NCI-H1092 treated with DMSO at 0.1 percent for 48 hours (cell line): ENCODE measurements at regions not wholly inside any gene's neighbourhood (a gene's known extent, or its start where the extent isn't known, plus 50 kb on each side); places are given as distances from the start of the nearest gene placed in this dataset.
"Not testable (repeated sequence)": the region's sequence is repeated elsewhere in the genome, so short reads cannot be mapped to it uniquely, and the experiment has no call there.

Experiments
- DNase-seq: peaks from one replicate; lab custom pipeline; 2025; lab: John Stamatoyannopoulos, UW

DNA sequence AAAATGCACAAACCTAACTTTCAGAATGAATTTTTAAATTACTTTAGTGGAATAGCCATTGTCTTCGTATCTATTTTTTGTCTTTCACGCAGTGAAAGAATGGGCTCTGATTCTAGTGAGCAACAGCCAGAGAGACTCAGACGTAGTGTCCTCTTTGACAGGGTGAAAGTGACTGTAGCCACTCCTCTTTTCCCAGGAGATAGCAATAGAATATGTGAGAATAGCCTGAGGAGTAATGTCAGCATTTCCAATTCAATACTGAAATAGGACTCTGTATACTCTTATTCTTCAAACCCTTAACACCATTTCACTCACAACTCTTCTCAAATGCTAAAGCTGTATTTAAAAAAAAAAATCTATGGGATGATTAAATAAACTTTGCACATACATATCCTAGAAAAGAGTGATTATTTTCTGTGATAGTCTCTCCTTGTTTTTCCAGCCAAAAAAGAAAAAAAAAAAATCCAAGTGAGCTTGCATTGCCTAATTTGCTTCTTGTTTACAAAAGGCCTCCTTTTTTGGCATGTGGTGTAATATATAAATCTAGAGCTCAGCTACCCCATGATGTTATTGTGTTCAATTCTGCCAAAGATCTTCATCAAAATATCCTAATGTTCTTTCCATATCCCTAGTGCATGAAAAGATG is 626.1 kb upstream of the SLITRK6 start:
- peak; percentile 13 for DNase-seq

DNA sequence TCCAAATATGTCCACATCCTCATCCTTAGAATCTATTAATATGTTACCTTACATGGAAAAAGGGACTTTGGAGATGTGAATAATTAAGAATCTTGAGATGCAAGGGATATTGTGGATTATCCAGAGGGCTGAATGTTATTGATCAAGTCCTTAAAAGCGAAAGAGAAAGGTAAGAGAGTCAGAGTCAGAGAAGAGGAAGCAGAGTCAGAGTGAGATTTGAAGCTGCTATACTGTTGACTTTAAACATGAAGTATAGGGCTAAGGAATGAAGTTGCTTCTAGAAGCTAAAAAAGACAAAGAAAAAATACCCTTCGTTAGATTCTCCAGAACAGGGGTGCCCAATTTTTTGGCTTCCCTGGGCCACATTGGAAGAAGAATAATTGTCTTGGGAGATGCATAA is 627.2 kb upstream of the SLITRK6 start:
- no peak for DNase-seq

DNA sequence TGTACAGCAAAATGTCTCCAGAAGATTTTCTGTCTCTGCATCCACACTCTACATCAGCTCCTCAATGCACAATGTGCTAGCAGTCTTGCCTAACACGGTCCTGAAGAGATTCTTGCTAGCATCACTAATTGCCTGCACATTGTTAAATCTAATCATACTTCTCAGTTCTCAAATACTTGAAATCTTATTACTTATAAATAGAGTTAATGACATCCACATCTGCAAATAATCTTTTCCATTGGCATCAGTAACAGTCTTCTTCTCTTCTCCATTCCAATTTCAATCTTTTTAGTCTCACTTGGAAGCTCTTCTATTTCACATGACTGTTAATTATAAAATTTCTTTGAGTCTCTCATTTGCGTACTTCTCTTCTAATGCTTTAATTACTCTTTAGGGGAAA is 630.5 kb upstream of the SLITRK6 start:
- no peak for DNase-seq

DNA sequence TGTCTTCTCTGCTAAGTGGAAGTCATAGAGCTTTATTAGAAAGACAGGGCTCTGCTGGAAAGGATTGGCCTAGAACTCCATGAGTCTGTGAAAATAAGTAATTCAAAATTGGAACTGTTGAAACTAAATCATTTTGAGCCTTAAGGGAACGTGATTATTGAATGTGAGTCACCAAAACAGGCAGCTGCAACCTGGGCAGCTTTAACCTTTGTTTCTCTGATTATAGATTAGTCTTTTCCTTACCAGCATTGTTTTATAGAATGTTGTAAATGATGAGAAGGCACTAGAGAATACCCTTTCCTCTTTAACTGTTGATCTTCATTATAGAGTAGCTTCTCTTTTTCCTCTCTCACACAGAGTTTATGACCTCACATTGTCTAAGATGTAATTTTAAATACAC is 638.8 kb upstream of the SLITRK6 start:
- DNase-seq: no peak

DNA sequence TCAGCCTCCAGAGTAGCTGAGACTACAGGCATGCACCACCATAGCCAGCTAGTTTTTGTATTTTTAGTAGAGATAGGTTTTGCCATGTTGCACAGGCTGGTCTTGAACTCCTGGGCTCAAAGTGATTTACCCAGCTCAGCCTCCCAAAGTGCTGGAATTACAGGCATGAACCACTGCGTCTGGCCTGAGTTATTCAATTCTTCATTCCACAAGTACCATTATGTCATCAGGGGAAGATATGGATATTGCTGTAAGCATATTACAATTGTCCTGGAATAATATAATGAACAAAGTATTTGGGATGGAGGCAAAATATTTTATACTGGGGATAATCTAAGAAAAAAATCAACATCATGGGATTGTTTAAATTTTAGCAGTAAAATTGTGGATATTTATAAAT is 646.0 kb upstream of the SLITRK6 start:
- no peak for DNase-seq

DNA sequence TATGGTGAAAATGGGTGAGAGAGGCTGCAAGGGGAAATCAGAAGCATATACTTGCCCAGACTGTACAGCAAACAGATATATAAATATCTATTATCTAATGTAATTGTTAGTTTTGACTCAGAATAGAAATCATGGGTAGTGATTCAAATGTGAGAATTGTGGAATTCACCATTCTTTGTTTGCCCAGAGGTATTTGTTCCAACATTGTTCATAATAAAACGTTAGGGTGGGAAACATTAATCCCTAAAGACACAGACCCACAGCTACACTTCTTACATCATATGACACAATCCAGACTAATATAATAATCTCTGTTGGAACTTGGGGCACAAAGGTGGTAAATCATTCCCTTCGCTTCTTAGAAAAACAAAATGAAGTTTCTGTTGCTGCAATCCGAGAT is 646.5 kb upstream of the SLITRK6 start:
- DNase-seq: no peak

DNA sequence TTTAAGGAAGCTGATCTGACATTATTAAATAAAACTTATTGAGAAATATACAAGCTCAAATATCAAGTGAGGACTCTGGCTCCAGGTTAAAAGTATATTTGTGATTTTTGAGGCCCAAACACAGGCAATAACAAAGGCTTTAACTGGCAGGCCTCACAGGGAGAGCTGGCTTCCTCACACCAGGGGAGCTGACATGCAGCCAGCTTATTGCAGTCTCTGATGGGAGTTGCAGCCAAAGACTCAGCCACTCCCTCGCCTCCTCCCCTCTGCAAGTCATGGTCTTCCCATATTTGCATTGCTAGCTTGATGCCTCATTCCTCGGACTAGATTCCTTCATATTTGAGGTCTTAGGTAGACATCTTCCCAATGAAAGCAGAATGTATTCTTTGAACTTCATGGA is 647.1 kb upstream of the SLITRK6 start:
- DNase-seq: peak; percentile 69

DNA sequence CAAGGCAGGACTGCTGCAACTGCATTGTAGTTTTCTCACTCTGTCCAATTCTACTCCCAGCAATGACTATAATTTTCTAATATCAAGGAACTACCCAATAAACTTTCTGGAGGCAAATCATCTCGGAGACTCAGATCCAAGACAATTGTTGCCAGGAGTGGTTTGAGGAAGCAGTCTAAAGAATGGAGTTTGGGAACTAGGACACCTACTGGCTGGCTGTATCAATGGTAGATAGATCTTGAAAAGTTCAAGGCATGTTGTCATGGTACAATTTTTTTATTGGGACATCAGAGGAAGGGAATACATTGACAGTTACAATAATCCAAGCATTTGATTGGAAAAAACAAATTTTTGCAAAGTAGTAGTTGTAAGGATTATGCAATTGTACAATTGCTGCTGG is 648.3 kb upstream of the SLITRK6 start:
- DNase-seq: no peak

DNA sequence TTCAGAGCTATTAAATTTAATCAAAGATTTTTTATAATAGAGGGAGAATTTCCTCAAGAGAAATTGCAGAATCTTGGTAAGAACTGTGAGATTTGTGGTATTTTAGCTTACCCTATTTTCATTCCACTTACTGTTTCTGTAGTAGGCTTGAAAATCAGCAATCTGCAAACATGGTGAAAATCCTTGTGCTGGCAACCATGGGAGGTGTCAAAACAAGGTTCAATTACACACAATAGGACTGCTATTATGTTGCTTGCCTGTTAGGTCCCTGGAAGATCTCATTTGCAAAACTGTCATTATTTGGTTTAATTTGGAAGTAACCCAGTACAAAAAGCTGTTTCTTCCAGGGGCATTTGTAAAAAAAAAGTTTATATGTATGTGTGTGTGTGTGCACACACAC is 662.8 kb upstream of the SLITRK6 start:
- DNase-seq: no peak

DNA sequence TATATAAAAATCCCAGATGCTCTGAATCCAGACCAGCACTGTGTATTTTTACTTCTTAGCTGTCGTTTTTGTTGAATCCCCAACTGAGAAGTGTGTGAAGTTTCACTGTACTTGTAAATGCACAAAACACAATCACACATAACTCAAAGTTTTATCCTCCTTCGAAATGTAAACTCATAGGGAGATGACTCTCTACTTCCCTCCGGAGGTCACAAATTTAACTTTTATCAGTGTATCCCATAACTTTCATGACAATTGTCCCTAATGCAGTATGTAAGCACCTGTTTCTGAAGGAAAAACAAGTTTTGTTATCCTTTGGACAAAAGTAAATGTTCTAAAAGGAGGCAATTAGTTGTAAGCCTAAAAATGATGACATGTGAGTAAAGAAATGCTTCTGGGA is 665.0 kb upstream of the SLITRK6 start:
- peak; percentile 30 for DNase-seq

DNA sequence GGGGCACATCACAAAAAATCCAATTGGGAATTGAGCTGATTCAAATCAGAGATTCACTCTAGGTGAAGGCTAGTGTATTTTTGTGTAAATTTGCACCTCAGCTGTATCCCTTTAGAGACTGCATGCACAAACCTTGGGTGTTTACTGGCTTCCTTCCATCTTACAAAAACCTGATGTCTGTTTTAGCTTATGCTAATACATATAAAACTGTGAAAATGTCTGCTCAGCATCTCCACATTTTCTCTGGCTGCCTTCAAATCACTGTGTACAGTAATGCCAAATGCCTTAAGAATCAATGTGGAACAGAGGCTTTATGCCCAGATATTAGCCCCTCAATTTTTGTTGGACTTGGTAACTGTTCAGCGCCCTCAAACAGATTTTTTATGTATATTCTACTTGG is 675.8 kb upstream of the SLITRK6 start:
- no peak for DNase-seq

DNA sequence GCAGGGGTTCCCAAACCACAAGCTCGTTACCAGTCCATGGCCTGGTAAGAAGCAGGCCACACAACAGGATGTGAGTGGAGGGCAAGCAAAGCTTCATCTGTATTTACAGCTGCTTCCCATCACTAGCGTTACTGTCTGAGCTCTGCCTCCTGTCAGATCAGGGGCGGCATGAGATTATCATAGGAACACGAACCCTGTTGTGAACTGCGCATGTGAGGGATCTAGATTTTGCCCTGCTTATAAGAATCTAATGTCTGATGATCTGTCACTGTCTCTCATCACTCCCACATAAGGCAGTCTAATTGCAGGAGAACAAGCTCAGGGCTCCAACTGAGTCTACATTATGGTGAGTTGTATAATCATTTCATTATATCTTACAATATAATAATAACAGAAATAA is 677.4 kb upstream of the SLITRK6 start:
- no peak for DNase-seq

DNA sequence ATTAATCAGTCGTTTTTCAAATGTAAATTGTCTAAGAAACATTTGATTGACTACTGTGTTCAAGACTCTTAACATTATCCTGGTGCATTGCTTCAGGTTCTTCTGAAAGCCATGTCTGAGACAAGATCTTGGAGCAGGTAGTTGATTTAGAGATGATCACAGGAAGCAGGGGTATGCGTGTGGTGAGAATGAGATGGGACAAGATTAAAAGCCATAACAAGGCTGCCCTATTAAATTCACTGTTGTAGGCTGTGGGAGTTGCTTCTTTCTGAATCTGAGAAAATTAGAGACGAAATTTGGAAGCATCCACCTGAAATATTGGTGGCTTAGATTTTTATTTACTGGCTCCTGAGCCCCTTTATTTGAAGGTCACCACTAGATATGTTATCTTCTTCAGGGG is 687.4 kb upstream of the SLITRK6 start:
- no peak for DNase-seq

DNA sequence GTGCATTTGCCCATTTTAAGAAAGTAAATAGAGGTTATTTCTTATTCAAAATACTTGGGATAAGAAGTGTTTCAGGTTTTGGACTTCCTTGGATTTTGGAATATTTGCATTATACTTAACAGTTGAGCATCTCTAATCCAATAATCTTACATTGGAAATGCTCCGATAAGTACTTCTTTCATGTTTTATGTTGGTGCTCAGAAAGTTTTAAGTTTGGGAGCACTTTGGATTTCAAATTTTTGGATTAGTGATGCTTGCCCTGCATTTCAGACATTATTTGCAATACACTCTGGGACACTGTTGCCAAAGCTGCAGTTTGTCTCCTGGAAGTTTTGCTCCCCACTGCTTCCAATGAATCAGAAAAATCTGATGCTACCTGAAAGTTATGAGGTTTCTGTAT is 691.9 kb upstream of the SLITRK6 start:
- no peak for DNase-seq

DNA sequence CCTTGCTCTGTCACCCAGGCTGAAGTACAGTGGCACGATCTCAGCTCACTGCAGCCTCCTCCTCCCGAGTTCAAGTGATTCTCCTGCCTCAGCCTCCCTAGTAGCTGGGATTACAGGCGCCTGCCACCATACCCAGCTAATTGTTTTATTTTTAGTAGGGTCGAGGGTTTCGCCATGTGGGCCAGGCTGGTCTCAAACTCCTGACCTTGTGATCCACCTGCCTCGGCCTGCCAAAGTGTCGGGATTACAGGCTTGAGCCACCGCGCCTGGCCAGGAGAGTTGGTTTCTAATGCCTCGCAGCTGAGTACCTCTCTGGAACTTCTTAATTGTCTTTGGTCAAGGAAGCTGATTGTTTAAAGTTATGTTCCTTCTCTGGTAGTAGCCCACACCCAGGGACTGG is 702.7 kb upstream of the SLITRK6 start:
- DNase-seq: not testable (repeated sequence)

DNA sequence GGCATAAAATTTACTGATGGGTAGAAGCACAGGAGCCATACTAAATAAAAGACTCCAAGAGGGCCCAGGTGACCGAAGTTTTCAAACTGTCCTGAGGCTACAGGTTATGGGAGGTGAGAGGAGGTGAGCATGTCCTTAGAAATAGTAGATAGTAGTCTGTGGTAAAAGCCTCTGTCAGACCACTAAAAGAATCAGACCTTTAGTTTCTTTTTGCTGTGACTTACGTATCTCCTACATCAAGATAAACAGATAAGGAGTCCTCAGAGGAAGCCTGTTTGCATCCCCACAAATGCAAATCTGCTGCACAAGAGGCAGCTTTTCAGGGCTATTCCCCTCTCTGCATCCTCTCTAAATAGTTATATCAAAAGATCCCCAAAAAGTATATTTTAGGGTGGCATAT is 711.6 kb upstream of the SLITRK6 start:
- DNase-seq: no peak

DNA sequence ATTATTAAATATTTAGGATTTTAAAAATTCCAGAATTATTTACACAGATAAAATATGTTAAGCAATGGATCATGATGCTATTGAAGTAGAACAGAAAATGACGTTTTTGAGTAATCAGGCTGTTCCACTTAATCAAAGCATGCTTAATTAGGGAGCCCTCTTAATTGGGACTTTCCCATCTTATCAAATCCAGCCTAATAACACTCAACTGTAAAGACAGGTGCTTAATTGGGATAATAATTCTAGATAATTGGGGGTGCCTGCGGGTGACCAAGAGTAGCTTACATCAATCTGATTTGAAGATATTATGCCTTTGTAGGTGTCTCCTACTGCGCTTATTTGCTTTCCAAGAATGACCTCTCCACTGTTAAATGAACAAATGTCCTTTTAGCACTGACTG is 742.2 kb upstream of the SLITRK6 start:
- DNase-seq: no peak

DNA sequence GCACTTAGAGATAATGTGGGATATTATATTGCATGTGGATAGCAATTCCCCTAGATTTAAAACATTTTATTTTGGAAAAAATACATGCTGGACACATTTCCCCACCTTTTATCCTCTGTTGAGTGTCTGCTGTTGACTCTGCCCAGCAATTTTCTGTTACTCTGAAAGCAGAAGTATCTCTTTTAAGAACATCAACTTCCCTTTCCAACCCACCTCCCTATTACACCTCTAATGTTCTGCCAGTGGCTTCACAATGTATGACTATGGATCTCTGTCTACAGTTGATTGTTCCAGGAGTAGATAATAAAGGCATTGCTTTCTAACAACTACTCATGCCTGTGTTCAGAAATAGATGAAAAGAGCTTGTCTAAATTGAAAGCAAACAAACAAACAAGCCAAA is 754.8 kb upstream of the SLITRK6 start:
- DNase-seq: peak; percentile 45

DNA sequence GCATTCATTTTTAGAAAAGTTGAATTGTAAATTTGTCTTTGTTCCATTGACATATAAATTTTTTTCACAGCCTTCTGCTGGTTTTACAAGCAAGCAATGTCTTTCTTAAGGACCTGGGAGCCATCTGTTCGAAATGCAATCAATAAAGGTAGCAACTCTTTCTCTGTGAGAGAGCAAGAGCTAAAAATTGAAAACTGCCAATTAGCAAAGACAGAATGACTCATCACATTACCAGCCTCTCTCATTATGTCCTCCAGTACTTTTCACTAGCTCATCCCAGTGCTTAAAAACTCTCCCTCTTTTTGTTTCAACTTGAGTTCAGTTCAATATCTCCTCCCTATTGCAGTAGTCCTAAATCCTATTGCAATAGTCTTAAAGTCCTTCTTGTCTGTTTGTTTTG is 760.7 kb upstream of the SLITRK6 start:
- peak; percentile 57 for DNase-seq

DNA sequence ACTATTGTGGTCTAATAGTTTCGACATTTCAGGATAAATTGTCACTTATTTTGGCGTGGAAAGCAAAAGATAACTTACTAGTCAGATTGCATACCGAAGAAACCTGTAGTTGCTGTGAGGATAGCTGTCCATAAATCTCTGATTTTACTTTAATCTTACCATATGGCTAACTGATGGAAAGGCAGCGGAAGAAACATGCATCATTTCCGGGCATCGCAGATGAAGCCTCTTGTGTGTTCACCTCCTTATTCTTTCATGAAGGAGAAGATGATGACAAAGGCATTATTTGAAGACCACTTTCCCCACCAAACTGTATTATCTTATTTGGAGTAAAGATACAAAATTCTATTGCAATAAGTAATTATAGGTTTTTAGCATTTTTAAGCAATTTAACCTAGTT is 763.6 kb upstream of the SLITRK6 start:
- DNase-seq: no peak

DNA sequence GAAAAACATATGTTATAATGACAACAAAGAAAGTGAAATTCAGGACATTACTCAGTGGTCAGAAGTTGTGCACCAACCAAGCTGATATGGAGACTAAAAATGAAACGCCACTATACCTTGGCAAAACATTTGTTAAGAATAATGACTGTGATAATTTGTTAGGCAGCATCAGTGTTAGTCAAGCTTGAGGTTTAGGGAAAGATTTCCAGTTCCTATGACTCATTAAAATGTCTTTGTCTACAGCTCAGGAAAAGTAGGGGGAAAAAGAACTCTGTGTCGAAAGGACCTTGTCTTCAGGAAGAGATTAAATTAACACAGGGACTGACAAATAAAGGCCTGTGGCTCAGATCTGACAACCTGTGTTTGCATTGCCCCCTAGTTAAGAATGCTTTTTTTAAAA is 764.1 kb upstream of the SLITRK6 start:
- DNase-seq: no peak

DNA sequence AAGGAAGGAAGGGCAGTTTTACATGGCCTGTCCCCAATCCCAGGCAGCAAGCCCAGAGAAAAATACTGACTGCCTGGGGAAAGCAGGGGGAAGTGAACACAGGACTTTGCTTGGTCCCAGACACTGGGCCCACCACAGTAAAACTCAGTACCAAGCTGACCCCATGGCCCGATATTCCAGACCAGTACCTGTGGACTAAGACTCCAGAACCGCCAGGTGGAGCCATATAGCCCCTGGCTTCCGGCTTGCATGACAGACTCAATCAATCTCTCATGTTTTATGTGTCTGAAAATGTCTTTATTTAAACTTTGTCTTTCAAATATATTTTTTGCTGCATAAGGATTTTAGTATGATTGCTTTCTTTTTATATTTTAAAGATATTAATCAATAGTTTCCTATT is 767.9 kb upstream of the SLITRK6 start:
- DNase-seq: no peak

DNA sequence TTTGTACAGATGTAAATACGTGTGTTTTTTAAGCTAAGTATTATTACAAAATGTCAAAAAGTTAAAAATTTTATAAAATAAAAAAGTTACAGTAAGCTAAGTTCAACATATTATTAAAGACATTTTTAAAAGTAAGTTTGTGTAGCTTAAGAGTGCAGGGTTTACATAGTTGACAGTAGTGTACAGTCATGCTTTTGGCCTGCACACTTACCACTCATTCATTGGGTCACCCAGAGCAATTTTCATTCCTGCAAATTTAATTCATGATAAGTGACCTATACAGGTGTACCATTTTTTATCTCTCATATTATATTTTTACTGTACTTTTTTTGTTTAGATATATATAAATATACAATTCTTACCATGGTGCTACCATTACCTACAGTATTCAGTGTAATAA is 769.9 kb upstream of the SLITRK6 start:
- no peak for DNase-seq

DNA sequence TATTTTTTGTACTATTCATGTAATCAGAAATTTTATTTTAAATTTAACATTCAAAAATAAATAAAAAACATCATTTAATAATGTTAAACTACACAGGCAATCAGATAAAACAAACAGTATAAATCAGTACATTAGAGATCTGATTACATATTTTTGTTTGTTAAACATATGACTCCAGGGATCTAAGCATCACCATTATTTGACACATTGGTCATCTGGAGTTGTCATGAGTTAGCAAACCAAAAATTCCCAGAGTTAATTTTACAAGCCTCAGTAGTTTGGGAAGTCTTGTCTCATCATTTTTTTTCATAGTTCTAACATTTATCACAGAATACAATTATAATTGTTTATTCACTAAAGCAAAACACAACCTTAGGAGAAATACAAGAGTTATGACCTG is 770.8 kb upstream of the SLITRK6 start:
- no peak for DNase-seq

DNA sequence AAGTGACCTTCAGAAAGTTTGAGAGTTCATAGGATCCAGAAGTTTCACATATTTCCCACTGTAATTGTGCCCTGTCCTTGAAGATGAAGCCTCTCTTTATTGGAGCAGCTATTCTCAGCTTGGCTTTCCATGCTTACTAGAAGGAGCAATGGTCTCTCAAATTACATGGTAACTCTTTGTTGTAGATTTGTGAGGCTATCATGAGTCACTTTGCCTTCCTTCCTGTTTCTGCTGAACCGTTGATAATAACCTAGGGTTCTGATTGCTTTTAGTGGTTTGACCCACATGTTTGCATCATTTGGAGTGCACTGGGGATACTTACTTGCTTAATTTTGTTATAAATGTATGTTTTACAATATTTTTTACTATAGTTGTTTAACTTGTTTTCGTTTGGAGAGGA is 772.9 kb upstream of the SLITRK6 start:
- DNase-seq: no peak
